Astrocyte of the cerebellum (primary cell): ENCODE measurements at regions not wholly inside any gene's neighbourhood (a gene's known extent, or its start where the extent isn't known, plus 50 kb on each side); places are given as distances from the start of the nearest gene placed in this dataset.

Source experiments
- DNase-seq: peaks from one replicate; pipeline ENCODE4 v3.0.0-alpha.2; 2011; ENCODE audit warnings: low read depth
- H3K4me3 ChIP-seq: 2 replicates; pipeline ENCODE4 v1.5.1; 2011; ENCODE audit warnings: mild to moderate bottlenecking, low read depth, low read length, moderate library complexity
- CTCF ChIP-seq: IDR thresholded peaks from 2 replicates; pipeline ENCODE4 v1.5.1; 2012; ENCODE audit warnings: low read length, low read depth, moderate library complexity, mild to moderate bottlenecking; ENCODE audit errors: missing control alignments
- in situ Hi-C: cut with HindIII; loops from 2 replicates; pipeline ENCODE4 v1.10.0; 2017; ENCODE audit warnings: low sequenced_read_pairs

GRCh38 chr6:88296694-88297093 is 130.5 kb upstream of the CNR1 start:
- in situ Hi-C loops, result no loop called here

GRCh38 chr6:88295663-88296062 is 129.5 kb upstream of the CNR1 start:
- no peak for DNase-seq
- no peak overlapping the region for H3K4me3 ChIP-seq
- in situ Hi-C loops, result no loop called here
- TF ChIP-seq CTCF, result no peak

More at GRCh38 chr6:88296694-88297093, 130.5 kb upstream of the CNR1 start:
- TF ChIP-seq CTCF, result no peak
- DNase-seq, result no peak
- no peak overlapping the region for H3K4me3 ChIP-seq

- TF ChIP-seq CTCF, result no peak
- no peak overlapping the region for H3K4me3 ChIP-seq
- in situ Hi-C loops, result no loop called here
- no peak for DNase-seq
Observed at GRCh38 chr6:88294702-88295101, 128.6 kb upstream of the CNR1 start.

- in situ Hi-C loops, result no loop called here
- H3K4me3 ChIP-seq, result no peak overlapping the region
- TF ChIP-seq CTCF, result no peak
- DNase-seq, result no peak
Observed at GRCh38 chr6:88290411-88290810, 124.3 kb upstream of the CNR1 start.

- no peak for TF ChIP-seq CTCF
- H3K4me3 ChIP-seq, result no peak overlapping the region
- no peak for DNase-seq
- in situ Hi-C loops, result no loop called here
Observed at GRCh38 chr6:88287696-88288095, 121.5 kb upstream of the CNR1 start.

GRCh38 chr6:88276331-88276730 is 110.2 kb upstream of the CNR1 start:
- in situ Hi-C loops, result no loop called here
- TF ChIP-seq CTCF, result no peak
- no peak overlapping the region for H3K4me3 ChIP-seq
- DNase-seq, result no peak

GRCh38 chr6:88268508-88268907 is 102.4 kb upstream of the CNR1 start:
- H3K4me3 ChIP-seq, result no peak overlapping the region
- no peak for TF ChIP-seq CTCF
- in situ Hi-C loops, result no loop called here
- no peak for DNase-seq
